Neuronal stem cell (in vitro differentiated cells): ENCODE measurements at regions not wholly inside any gene's neighbourhood (a gene's known extent, or its start where the extent isn't known, plus 50 kb on each side); places are given as distances from the start of the nearest gene placed in this dataset.

Source experiments
- DNase-seq: peaks from one replicate; pipeline ENCODE4 v3.0.0-alpha.2; 2013; ENCODE audit warnings: low spot score
- H2AFZ ChIP-seq: one replicate; pipeline ENCODE4 v1.6.1; 2013; ENCODE audit warnings: mild to moderate bottlenecking, low read length, inconsistent platforms
- H2AK5ac ChIP-seq: 2 replicates; pipeline ENCODE4 v1.6.1; 2013; ENCODE audit warnings: low read depth, mild to moderate bottlenecking, inconsistent platforms, low read length, moderate library complexity, mixed read lengths
- H2BK120ac ChIP-seq: 2 replicates; pipeline ENCODE4 v1.6.1; 2013; ENCODE audit warnings: low read depth, mild to moderate bottlenecking, inconsistent platforms, low read length, moderate library complexity, mixed read lengths
- H2BK12ac ChIP-seq: one replicate; pipeline ENCODE4 v1.6.1; 2013; ENCODE audit warnings: low read length, inconsistent platforms
- H2BK15ac ChIP-seq: 2 replicates; pipeline ENCODE4 v1.6.1; 2013; ENCODE audit warnings: mild to moderate bottlenecking, low read length, inconsistent platforms, mixed read lengths
- H2BK5ac ChIP-seq: one replicate; pipeline ENCODE4 v1.6.1; 2013; ENCODE audit warnings: inconsistent platforms, mild to moderate bottlenecking, low read length, moderate library complexity
- H3K14ac ChIP-seq: one replicate; pipeline ENCODE4 v1.6.1; 2013; ENCODE audit warnings: low read length, inconsistent platforms
- H3K18ac ChIP-seq: 2 replicates; pipeline ENCODE4 v1.6.1; 2013; ENCODE audit warnings: low read length, inconsistent platforms
- H3K23ac ChIP-seq: 2 replicates; pipeline ENCODE4 v1.6.1; 2013; ENCODE audit warnings: low read depth, mild to moderate bottlenecking, mixed read lengths, low read length, inconsistent platforms; ENCODE audit not compliant: poor library complexity
- H3K27ac ChIP-seq: replicated peaks from 3 replicates; pipeline ENCODE4 v1.5.1; 2013; ENCODE audit warnings: low read length, inconsistent platforms
- H3K27me3 ChIP-seq, 3 experiments: 2 replicates each; pipeline ENCODE4 v1.6.1; 2013; ENCODE audit warnings: low read length in 3 of 3, mild to moderate bottlenecking in 2 of 3, inconsistent platforms in 1 of 3, low read depth in 1 of 3, mixed read lengths in 1 of 3, moderate library complexity in 1 of 3; ENCODE audit not compliant: control insufficient read depth in 3 of 3, insufficient read depth in 3 of 3
- H3K36me3 ChIP-seq, 2 donors: replicated peaks in 1 of 2; 2 replicates each; pipeline ENCODE4 v1.6.1; 2013; ENCODE audit warnings: low read length in 2 of 2; ENCODE audit not compliant: control insufficient read depth in 2 of 2, insufficient read depth in 2 of 2
- H3K4ac ChIP-seq: 2 replicates; pipeline ENCODE4 v1.6.1; 2013; ENCODE audit warnings: inconsistent platforms, mild to moderate bottlenecking, low read length, moderate library complexity
- H3K4me1 ChIP-seq, 2 donors: 1 replicate in 1 of 2; 2 replicates in 1 of 2; pipeline ENCODE4 v1.6.1; 2013; ENCODE audit warnings: low read length in 2 of 2, low read depth in 1 of 2; ENCODE audit not compliant: control insufficient read depth in 2 of 2, insufficient read depth in 1 of 2
- H3K4me2 ChIP-seq: one replicate; pipeline ENCODE4 v1.6.1; 2013; ENCODE audit warnings: mild to moderate bottlenecking, low read length, inconsistent platforms; ENCODE audit not compliant: insufficient read depth, poor library complexity, severe bottlenecking
- H3K4me3 ChIP-seq, 2 donors: 2 replicates each; pipeline ENCODE4 v1.5.1; 2013; ENCODE audit warnings: low read length in 2 of 2, mild to moderate bottlenecking in 2 of 2, inconsistent platforms in 1 of 2, moderate library complexity in 1 of 2
- H3K79me1 ChIP-seq: one replicate; pipeline ENCODE4 v1.6.1; 2013; ENCODE audit warnings: low read depth, mild to moderate bottlenecking, inconsistent platforms, low read length, moderate library complexity
- H3K9ac ChIP-seq: one replicate; pipeline ENCODE4 v1.6.1; 2013; ENCODE audit warnings: mild to moderate bottlenecking, low read depth, low read length, inconsistent platforms; ENCODE audit not compliant: poor library complexity
- H3K9me3 ChIP-seq, 2 donors: replicated peaks in 1 of 2; 2 replicates each; pipeline versions ENCODE3 to v1.6.1; 2013; ENCODE audit warnings: low read length in 2 of 2, mild to moderate bottlenecking in 2 of 2, inconsistent platforms in 1 of 2, low read depth in 1 of 2, mixed read lengths in 1 of 2, moderate library complexity in 1 of 2; ENCODE audit not compliant: control insufficient read depth in 2 of 2, insufficient read depth in 1 of 2
- H4K8ac ChIP-seq: one replicate; pipeline ENCODE4 v1.6.1; 2013; ENCODE audit warnings: low read depth, mild to moderate bottlenecking, inconsistent platforms, low read length, moderate library complexity
- H4K91ac ChIP-seq: one replicate; pipeline ENCODE4 v1.6.1; 2013; ENCODE audit warnings: low read length, low read depth, mild to moderate bottlenecking, inconsistent platforms; ENCODE audit not compliant: poor library complexity
- WGBS, 2 donors: extraction: QIAGEN DNeasy Blood & Tissue Kit; methylation state at CpG; one replicate each; pipeline ENCODE4 v1.1.7; 2013; ENCODE audit warnings: missing lambda C conversion rate in 2 of 2, mixed read lengths in 1 of 2; ENCODE audit not compliant: insufficient read length in 2 of 2, insufficient replicate concordance in 1 of 2; ENCODE audit errors: extremely low coverage in 2 of 2; 5-methylcytosine and 5-hydroxymethylcytosine counted together

DNA sequence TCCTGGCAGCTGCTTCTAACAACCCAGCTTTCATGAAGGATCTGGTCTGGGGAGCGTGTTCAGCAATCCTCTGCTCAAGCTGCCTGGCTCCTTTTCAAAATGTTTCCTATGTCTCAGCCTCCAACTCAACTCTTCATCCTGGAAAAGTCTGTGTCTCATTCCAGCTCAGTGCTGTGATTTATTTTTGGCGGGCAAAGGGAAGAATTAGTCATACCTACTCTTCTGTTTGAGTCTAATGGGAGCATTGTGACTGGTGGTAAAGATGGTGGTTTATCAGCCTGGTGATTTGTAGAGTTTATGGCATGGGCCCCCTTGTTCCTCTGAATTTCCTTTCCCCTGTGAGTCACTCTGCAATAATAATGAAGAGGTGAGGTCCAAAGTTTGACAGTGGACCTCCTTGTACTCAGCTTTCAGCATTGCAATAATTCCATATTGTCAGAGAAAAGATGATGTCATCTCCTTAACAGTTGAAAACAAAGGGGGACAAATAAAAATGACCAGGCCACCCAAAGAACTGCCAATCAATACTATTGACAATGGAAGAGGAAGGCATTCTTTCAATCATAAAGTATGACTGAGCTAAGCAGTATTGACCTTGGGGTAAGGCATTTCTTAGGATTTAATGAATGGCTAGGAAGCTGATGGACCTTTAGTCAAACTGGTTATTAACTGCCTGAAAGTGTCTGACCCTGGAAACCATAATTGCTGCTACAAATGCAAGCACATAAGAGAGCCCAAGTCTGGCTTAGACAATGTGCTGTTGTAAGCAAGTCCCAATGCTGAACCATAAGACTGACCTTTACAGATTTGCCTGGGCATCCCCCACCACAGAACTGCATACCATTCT lies 204.7 kb upstream of the MCTP2 start:
- DNase-seq, result no peak
- H3K27me3 ChIP-seq, result no peaks in the 10 kb centered on the region
- no peaks in the 10 kb centered on the region for H3K36me3 ChIP-seq
- no peak overlapping the region for H3K4ac ChIP-seq
- no peak overlapping the region for H2BK12ac ChIP-seq
- no peaks in the 10 kb centered on the region for H3K9me3 ChIP-seq
- no peak overlapping the region for H3K9ac ChIP-seq
- H3K18ac ChIP-seq, result no peak overlapping the region
- no peak overlapping the region for H2BK5ac ChIP-seq
- no peak overlapping the region for H3K4me3 ChIP-seq
- WGBS, 2 donors, result no CpG with 5 or more reads among the region's 2 CpGs
- no peak overlapping the region for H2AK5ac ChIP-seq
- H3K79me1 ChIP-seq, result no peaks in the 10 kb centered on the region
- no peak overlapping the region for H3K4me2 ChIP-seq
- no peak overlapping the region for H2BK15ac ChIP-seq
- H2AFZ ChIP-seq, result peak overlapping the region; percentile 57
- no peak overlapping the region for H3K23ac ChIP-seq
- no peak overlapping the region for H3K14ac ChIP-seq
- no peak overlapping the region for H4K8ac ChIP-seq
- peaks cover 3 to 10% of the 10 kb centered on the region in 2 donors for H3K4me1 ChIP-seq
- H3K27ac ChIP-seq, result no peak overlapping the region
- no peak overlapping the region for H4K91ac ChIP-seq
- no peak overlapping the region for H2BK120ac ChIP-seq

DNA sequence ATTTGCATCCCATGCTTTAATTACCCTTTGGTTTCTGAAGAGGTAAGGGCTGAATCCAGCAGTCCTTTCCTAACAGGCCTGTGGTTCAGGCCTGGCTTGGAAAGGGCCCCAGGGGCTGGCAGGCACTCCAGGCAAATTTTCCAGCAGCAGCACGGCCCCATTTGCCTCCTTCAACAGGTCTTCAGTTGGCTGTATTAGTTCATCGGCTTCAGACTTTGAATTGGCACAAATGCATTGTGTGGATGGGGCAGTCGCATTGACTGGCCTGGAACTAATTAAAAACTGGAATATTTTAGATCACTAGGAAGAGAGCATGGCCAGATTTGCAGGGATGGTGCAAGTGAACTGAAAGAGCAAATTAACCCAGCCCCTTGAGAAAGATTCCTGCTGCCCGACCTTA lies 207.8 kb upstream of the MCTP2 start:
- Histone ChIP-seq H3K27ac (no peak overlapping the region), H3K4me3 (no peak overlapping the region), H3K9ac (no peak overlapping the region), H2AK5ac (no peak overlapping the region), H3K4ac (no peak overlapping the region), H4K91ac (no peak overlapping the region), H3K79me1 (no peaks in the 10 kb centered on the region), H3K4me2 (no peak overlapping the region), H3K27me3 (no peaks in the 10 kb centered on the region), H3K4me1 (peaks cover 1 to 10% of the 10 kb centered on the region in 2 donors), H2BK120ac (no peak overlapping the region), H3K14ac (no peak overlapping the region), H3K23ac (no peak overlapping the region), H3K18ac (no peak overlapping the region), H2BK12ac (no peak overlapping the region), H3K9me3 (no peaks in the 10 kb centered on the region), H2BK15ac (no peak overlapping the region), H3K36me3 (no peaks in the 10 kb centered on the region), H2AFZ (peak overlapping the region; percentile 26), H2BK5ac (no peak overlapping the region), H4K8ac (no peak overlapping the region)
- DNase-seq, result no peak
- no CpG with 5 or more reads among the region's 4 CpGs for WGBS, 2 donors

DNA sequence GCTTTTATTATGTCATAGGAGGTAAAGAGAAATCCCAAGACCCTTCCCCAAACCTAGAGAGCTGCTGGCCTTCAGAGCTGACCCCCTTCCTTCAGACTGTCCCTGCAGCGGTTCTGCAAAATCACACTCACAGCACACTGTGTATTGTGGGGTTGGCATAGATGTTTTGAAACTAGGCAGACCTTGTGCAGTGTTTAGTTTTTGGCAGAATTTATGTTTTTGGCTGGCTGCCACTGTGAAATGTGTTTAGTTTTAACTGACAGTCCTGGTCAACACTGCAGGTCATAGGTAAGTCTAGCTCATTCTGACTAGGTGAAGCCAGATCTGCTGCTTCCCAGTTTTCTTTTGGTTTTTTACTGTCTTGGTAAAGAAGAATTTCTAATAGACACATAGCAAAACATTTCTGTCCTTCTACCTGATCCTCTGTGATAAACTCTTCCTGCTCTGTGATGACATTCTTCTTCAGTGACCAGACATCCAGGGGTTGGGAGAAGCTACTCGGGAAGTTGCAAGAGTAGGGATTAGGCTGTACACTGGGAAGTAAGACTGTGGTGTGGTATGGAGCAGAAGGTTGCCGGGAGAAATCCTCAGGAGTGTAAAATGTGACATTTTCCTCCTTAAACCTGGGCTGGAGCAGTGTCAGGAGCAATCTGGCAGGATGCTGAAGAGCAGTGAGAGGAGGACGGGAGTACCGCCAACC lies 209.6 kb upstream of the MCTP2 start:
- Histone ChIP-seq H2BK15ac (no peak overlapping the region), H3K4me1 (peaks cover 1 to 6% of the 10 kb centered on the region in 2 donors), H3K27me3 (no peaks in the 10 kb centered on the region), H3K27ac (no peak overlapping the region), H2AFZ (no peak overlapping the region), H3K36me3 (no peaks in the 10 kb centered on the region), H3K14ac (no peak overlapping the region), H4K8ac (no peak overlapping the region), H3K9me3 (no peaks in the 10 kb centered on the region), H3K4me3 (no peak overlapping the region), H3K23ac (no peak overlapping the region), H2BK120ac (no peak overlapping the region), H3K4me2 (no peak overlapping the region), H3K79me1 (peaks cover 2% of the 10 kb centered on the region), H3K9ac (no peak overlapping the region), H4K91ac (no peak overlapping the region), H3K18ac (no peak overlapping the region), H2AK5ac (no peak overlapping the region), H3K4ac (no peak overlapping the region), H2BK5ac (no peak overlapping the region), H2BK12ac (no peak overlapping the region)
- no CpG with 5 or more reads among the region's 5 CpGs for WGBS, 2 donors
- no peak for DNase-seq

DNA sequence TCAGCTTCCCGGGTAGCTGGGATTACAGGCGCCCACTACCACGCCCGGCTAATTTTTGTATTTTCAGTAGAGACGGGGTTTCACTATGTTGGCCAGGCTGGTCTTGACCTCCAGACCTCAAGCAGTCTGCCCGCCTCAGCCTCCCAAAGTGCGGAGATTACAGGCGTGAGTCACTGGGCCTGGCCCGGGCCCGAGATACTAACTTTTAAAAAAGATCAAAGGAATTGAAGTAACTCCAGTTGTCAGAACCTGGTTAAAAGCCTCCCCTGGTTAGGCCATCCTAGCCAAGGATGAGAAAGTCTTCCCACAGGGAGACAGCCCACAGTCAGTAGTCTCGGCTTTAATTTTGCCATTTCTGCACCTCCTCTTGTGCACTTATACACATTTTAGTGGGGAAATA lies 212.3 kb upstream of the MCTP2 start:
- Histone ChIP-seq H3K4me3 (no peak overlapping the region), H2BK120ac (no peak overlapping the region), H3K79me1 (peaks cover 2% of the 10 kb centered on the region), H3K27me3 (no peaks in the 10 kb centered on the region), H2AFZ (no peak overlapping the region), H4K8ac (no peak overlapping the region), H3K14ac (no peak overlapping the region), H4K91ac (no peak overlapping the region), H3K9me3 (no peaks in the 10 kb centered on the region), H2BK12ac (no peak overlapping the region), H3K23ac (no peak overlapping the region), H2BK5ac (no peak overlapping the region), H3K18ac (no peak overlapping the region), H3K36me3 (no peaks in the 10 kb centered on the region), H3K4me2 (no peak overlapping the region), H3K4ac (no peak overlapping the region), H3K9ac (no peak overlapping the region), H3K4me1 (peaks cover 0 to under 1% of the 10 kb centered on the region in 2 donors), H3K27ac (no peak overlapping the region), H2AK5ac (no peak overlapping the region), H2BK15ac (no peak overlapping the region)
- DNase-seq, result no peak
- no CpG with 5 or more reads among the region's 11 CpGs for WGBS, 2 donors
